Karpas-422 (cell line): ENCODE measurements at regions not wholly inside any gene's neighbourhood (a gene's known extent, or its start where the extent isn't known, plus 50 kb on each side); places are given as distances from the start of the nearest gene placed in this dataset.
"Not testable (repeated sequence)": the region's sequence is repeated elsewhere in the genome, so short reads cannot be mapped to it uniquely, and the experiment has no call there.

ENCODE experiments used
- DNase-seq: peaks from one replicate; pipeline ENCODE4 v3.0.0-alpha.2; 2015
- H2AFZ ChIP-seq: fragments of 200-600 bp; sonication (generic); 2 replicates; pipeline ENCODE4 v1.6.1; 2014; ENCODE audit warnings: antibody characterized with exemption, low read length, mixed read lengths
- H3K27ac ChIP-seq: fragments of 200-600 bp; sonication (generic); 2 replicates; pipeline ENCODE4 v1.5.1; 2014; ENCODE audit warnings: mild to moderate bottlenecking, low read length, moderate library complexity
- H3K27me3 ChIP-seq: fragments of 200-600 bp; sonication (generic); 2 replicates; pipeline ENCODE4 v1.6.1; 2014; ENCODE audit warnings: low read length, mixed read lengths
- H3K36me3 ChIP-seq: fragments of 200-600 bp; sonication (generic); 2 replicates; pipeline ENCODE4 v1.6.1; 2014; ENCODE audit warnings: low read length, mixed read lengths; ENCODE audit not compliant: insufficient read depth
- H3K4me1 ChIP-seq: fragments of 200-600 bp; sonication (generic); 2 replicates; pipeline ENCODE4 v1.6.1; 2014; ENCODE audit warnings: mild to moderate bottlenecking, low read length, mixed read lengths
- H3K4me2 ChIP-seq: fragments of 200-600 bp; sonication (generic); 2 replicates; pipeline ENCODE4 v1.6.1; 2014; ENCODE audit warnings: low read length, low read depth, mild to moderate bottlenecking; ENCODE audit not compliant: poor library complexity, severe bottlenecking
- H3K4me3 ChIP-seq: fragments of 200-600 bp; sonication (generic); 2 replicates; pipeline ENCODE4 v1.5.1; 2014; ENCODE audit warnings: mild to moderate bottlenecking, antibody characterized with exemption, low read length, mixed read lengths
- H3K79me2 ChIP-seq: fragments of 200-600 bp; sonication (generic); 2 replicates; pipeline ENCODE4 v1.6.1; 2014; ENCODE audit warnings: mild to moderate bottlenecking, low read length, mixed read lengths
- H3K9ac ChIP-seq: fragments of 200-600 bp; sonication (generic); 2 replicates; pipeline ENCODE4 v1.6.0; 2014; ENCODE audit warnings: low read length
- H3K9me2 ChIP-seq: fragments of 200-600 bp; sonication (generic), shearing (Covaris generic); replicated peaks from 2 replicates; pipeline ENCODE4 v1.6.0; 2014; ENCODE audit warnings: mild to moderate bottlenecking, low read length, moderate library complexity; ENCODE audit not compliant: insufficient read depth
- H3K9me3 ChIP-seq: fragments of 300-700, 200-600 bp; sonication (generic); 2 replicates; pipeline ENCODE4 v1.6.1; 2014; ENCODE audit warnings: low read length, mixed read lengths
- H4K20me1 ChIP-seq: fragments of 200-600 bp; sonication (generic); 2 replicates; pipeline ENCODE4 v1.6.1; 2014; ENCODE audit warnings: mild to moderate bottlenecking, antibody characterized with exemption, low read length, low read depth; ENCODE audit not compliant: insufficient read depth

DNA sequence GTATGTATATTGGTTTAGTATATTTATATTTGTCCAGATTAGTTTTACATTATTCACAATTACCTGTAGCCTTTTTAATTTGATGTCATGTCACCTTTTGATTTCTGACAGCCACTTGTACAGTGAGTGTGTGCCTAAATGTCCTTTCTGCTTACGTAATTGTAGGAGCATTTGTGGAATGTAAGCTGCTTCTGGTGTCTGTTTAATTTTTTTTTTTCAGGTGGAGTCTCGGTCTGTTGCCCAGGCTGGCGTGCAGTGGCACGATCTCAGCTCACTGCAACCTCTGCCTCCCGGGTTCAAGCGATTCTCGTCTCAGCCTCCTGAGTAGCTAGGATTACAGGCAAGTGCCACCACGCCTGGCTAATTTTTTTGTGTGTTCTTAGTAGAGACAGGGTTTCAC lies 91.2 kb upstream of the XAGE2 start:
- no peak for DNase-seq
- Histone ChIP-seq H3K9ac (no peak overlapping the region), H3K27me3 (no peaks in the 10 kb centered on the region; the same call in 1 of the 2 replicates), H3K79me2 (no peaks in the 10 kb centered on the region), H3K27ac (no peak overlapping the region), H3K4me2 (no peak overlapping the region), H3K9me3 (no peaks in the 10 kb centered on the region), H4K20me1 (no peaks in the 10 kb centered on the region), H3K4me3 (no peak overlapping the region), H3K4me1 (no peaks in the 10 kb centered on the region), H3K36me3 (no peaks in the 10 kb centered on the region), H2AFZ (no peak overlapping the region), H3K9me2 (no peaks in the 10 kb centered on the region)

DNA sequence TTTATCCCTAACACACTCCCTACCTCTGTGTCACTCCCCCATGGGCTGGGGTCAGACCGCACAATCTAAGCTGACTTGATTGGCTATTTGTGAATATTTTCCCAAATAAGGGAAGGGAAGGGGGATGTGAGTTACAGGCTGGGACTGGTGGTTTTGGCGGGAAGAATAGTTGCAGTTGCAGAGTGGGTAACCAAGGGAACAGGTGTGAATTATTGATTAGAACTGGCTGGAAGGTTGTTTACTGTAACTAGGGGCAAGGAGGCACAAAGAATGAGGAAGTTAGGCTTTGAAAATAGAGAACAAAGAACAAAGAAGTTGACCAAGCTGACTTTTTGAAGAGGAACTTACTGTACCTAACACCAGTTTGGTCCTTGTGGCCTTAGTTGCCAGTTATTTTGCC lies 88.0 kb upstream of the XAGE2 start:
- Histone ChIP-seq H3K27ac (no peak overlapping the region), H3K9ac (no peak overlapping the region), H3K36me3 (no peaks in the 10 kb centered on the region), H3K4me1 (no peaks in the 10 kb centered on the region), H2AFZ (no peak overlapping the region), H3K9me2 (no peaks in the 10 kb centered on the region), H3K27me3 (no peaks in the 10 kb centered on the region), H4K20me1 (no peaks in the 10 kb centered on the region), H3K4me2 (no peak overlapping the region), H3K79me2 (no peaks in the 10 kb centered on the region), H3K4me3 (no peak overlapping the region), H3K9me3 (no peaks in the 10 kb centered on the region)
- no peak for DNase-seq

DNA sequence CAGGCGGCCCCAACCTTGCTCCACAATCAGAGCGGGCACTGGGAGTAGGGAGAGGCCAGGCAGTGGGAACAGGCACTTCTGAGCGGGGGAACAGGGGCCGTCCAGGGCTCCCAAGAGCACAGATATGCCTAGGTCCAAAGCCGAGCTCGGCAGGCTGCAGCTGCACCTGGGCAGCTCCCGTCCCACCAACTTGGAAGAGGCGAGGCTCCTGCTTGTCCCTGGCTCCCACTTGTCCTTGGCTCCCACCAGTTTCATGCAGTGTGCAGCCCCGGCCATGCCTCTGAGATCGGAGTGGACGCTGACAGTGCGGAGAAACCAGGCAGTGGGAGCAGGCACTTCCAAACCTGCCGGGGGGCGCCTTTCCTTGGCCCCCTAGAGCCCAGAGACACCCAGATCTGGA lies 84.0 kb upstream of the XAGE2 start:
- Histone ChIP-seq H3K36me3 (no peaks in the 10 kb centered on the region), H2AFZ (no peak overlapping the region), H3K27me3 (no peaks in the 10 kb centered on the region), H3K79me2 (no peaks in the 10 kb centered on the region), H3K4me1 (no peaks in the 10 kb centered on the region), H3K9me2 (no peaks in the 10 kb centered on the region), H3K27ac (no peak overlapping the region), H3K9ac (no peak overlapping the region), H3K4me3 (no peak overlapping the region), H3K4me2 (no peak overlapping the region), H3K9me3 (no peaks in the 10 kb centered on the region), H4K20me1 (no peaks in the 10 kb centered on the region)
- DNase-seq: no peak

DNA sequence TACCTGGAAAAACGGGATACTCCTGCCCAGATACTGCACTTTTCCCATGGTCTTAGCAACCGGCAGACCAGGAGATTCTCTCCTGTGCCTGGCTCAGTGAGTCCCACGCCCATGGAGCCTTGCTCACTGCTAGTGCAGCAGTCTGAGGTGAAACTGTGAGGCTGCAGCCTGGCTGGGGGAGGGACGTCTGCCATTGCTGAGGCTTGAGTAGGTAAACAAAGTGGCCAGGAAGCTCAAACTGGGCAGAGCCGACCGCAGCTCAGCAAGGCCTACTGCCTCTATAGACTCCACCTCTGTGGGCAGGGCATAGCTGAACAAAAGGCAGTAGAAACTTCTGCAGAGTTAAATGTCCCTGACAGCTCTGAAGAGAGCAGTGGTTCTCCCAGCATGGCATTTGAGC lies 69.9 kb upstream of the XAGE2 start:
- DNase-seq, H3K9me3 ChIP-seq: not testable (repeated sequence)

DNA sequence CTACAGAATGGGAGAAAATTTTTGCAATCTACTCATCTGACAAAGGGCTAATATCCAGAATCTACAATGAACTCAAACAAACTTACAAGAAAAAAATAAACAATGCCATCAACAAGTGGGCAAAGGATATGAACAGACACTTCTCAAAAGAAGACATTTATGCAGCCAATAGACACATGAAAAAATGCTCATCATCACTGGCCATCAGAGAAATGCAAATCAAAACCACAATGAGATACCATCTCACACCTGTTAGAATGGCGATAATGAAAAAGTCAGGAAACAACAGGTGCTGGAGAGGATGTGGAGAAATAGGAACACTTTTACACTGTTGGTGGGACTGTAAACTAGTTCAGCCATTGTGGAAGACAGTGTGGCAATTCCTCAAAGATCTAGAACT lies 60.3 kb upstream of the XAGE2 start:
- H3K4me3 ChIP-seq: not testable (repeated sequence)

More for the DNA sequence above, 69.9 kb upstream of the XAGE2 start:
- H3K9me2 ChIP-seq, H3K9ac ChIP-seq, H2AFZ ChIP-seq, H3K4me3 ChIP-seq, H3K27me3 ChIP-seq, H3K27ac ChIP-seq, H3K36me3 ChIP-seq, H3K4me2 ChIP-seq, H3K4me1 ChIP-seq, H3K79me2 ChIP-seq, H4K20me1 ChIP-seq: not testable (repeated sequence)

More for the DNA sequence above, 60.3 kb upstream of the XAGE2 start:
- H3K9ac ChIP-seq, H3K4me1 ChIP-seq, H3K27me3 ChIP-seq, H4K20me1 ChIP-seq, H3K36me3 ChIP-seq, H3K79me2 ChIP-seq, H3K27ac ChIP-seq, H3K9me2 ChIP-seq, H2AFZ ChIP-seq, DNase-seq, H3K9me3 ChIP-seq, H3K4me2 ChIP-seq: not testable (repeated sequence)
